ENCODE measurements at regions not wholly inside any gene's neighbourhood (a gene's known extent, or its start where the extent isn't known, plus 50 kb on each side); places are given as distances from the start of the nearest gene placed in this dataset.

DNA sequence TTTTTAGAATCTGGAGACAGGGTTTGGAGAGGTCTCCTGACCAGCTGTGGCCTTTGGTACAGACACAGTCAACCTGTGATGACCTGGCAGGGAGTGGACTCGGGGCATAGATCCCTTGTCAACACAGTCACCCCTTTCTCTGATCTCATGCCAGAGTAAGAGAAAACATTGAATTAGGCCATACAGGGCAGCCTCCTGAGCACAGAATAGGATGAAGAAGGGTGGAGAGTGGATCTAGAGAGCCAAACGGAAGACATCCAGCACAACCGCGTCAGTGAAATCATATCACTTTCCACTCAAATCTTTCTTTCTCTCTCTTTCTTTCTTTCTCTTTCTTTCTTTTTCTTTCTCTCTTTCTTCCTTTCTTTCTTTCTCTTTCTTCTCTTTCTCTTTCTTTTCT, 145.9 kb upstream of the TBX3 start:
- TF ChIP-seq, protein P1, sequence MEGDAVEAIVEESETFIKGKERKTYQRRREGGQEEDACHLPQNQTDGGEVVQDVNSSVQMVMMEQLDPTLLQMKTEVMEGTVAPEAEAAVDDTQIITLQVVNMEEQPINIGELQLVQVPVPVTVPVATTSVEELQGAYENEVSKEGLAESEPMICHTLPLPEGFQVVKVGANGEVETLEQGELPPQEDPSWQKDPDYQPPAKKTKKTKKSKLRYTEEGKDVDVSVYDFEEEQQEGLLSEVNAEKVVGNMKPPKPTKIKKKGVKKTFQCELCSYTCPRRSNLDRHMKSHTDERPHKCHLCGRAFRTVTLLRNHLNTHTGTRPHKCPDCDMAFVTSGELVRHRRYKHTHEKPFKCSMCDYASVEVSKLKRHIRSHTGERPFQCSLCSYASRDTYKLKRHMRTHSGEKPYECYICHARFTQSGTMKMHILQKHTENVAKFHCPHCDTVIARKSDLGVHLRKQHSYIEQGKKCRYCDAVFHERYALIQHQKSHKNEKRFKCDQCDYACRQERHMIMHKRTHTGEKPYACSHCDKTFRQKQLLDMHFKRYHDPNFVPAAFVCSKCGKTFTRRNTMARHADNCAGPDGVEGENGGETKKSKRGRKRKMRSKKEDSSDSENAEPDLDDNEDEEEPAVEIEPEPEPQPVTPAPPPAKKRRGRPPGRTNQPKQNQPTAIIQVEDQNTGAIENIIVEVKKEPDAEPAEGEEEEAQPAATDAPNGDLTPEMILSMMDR (conservative IDR thresholded peaks at IDR 0.05; ENCODE audit: low read length): no peak
- no peak for TF ChIP-seq EZH2phosphoT487 (IDR thresholded peaks at IDR 0.05; ENCODE audit: borderline replicate concordance)

All from Loucy (cell line).